Eye (tissue), 1 donor: ENCODE measurements at regions not wholly inside any gene's neighbourhood (a gene's known extent, or its start where the extent isn't known, plus 50 kb on each side); places are given as distances from the start of the nearest gene placed in this dataset.
"Not testable (repeated sequence)": the region's sequence is repeated elsewhere in the genome, so short reads cannot be mapped to it uniquely, and the experiment has no call there.

Experiments used
- DNase-seq: peaks from one replicate; pipeline ENCODE4 v3.0.0-alpha.2; 2015

DNA sequence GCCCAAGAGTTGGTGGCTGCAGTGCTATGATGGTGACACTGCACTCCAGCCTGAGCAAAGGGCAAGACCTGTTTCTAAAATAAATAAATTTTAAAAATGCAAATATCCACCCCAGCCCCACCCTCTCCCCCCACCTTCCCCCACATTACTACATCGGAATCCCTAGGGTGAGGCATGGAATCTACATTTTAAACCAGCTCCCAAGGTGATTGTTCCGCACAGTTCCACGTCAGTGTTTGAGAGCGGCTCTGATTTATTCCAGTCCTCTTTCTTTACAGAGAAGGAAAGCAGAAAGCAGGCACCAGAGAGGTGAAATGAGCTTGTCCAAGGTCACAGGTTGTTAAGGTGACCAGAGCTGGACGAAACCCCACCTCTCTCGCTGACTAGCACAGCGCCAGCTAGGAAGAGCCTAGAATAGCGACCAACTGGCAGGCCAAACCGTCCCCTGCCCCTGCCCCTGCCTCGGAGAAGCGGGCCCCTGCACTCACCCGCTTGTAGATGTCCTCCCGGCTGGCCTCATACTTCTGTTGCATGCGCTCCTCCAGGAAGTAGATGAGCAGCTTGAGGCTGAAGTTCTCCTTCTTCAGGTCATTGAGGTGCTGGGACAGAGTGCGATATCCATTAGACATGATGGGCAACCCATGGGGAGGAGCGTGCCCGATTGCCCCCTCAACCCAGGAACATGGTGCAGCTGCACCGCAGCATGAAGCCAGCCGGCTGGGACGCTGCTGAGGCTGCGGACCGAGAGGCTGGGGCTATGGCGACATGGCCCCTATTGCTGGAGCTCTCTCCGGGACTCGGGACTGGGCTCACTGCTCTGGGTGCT, 103.7 kb upstream of the NBPF26 start:
- DNase-seq: not testable (repeated sequence)

GRCh38 chr1:120620693-120620969, 103.1 kb upstream of the NBPF26 start:
- not testable (repeated sequence) for DNase-seq

DNA sequence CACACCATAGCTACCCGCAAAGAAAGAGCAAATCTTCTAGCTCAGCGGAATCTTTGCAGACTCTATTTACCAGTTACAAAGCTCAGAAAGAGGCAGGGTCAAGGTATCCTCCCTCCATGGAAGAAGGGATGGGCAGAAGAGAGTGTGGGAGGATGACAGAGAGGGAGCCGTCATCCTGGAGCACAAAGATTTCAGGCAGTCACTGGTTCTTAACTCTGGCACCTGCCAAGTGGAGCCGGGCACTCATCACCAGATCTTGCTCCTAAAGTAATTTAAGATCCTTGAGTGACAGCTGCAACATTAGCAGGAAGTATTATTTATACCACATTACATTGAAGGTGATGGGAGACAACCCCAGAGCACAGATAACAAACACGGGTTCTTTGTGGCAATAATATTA, 102.5 kb upstream of the NBPF26 start:
- DNase-seq: not testable (repeated sequence)

DNA sequence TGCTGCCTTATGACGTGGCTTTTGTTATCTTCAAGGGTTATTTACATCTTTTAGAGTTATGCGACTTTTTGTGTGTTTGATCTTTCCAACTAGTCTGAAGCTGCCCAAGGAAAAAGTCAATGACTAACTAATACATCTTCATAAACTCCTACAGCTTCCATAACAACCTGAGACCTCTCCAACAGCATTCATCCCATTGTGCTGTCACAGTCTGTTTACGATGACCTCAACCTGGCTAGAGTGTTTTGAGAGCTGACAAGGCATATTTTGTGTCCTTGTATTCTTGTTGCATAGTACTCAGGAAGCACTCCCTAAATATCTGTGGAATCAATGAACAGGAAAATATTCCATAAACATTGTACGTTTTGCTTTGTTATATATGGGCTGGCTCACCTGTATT, 100.2 kb upstream of the NBPF26 start:
- DNase-seq: not testable (repeated sequence)

- DNase-seq: not testable (repeated sequence)
Measured at GRCh38 chr1:120624565-120625064, 99.1 kb upstream of the NBPF26 start.

DNA sequence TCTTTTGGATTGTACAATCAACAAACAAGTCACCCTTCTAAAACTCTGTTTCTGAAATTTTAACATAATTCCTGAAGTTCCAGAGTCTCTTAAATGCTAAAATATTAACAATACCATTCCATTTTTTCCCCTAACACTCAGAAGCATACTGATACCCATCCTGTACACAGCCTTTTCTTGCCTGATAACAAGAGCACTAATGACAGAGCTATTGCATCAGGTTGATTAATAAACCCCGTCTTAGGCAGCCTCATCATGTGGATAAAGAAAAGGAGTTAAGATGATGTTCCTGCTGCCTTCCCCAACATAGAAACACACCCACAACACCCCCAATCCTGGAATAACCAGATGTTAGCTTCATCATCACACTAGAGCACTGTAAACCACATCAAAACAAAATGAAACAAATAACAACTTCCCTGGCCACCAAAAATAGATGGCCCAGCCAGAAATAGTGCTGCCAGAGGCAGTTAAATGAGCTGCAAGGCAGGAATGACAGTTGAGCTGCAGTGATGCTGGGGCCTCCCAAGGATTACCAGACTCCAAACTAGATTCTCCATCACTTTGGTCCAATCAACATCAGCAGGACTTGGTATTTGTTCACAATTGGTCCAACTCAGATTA, 93.8 kb upstream of the NBPF26 start:
- DNase-seq: not testable (repeated sequence)

DNA sequence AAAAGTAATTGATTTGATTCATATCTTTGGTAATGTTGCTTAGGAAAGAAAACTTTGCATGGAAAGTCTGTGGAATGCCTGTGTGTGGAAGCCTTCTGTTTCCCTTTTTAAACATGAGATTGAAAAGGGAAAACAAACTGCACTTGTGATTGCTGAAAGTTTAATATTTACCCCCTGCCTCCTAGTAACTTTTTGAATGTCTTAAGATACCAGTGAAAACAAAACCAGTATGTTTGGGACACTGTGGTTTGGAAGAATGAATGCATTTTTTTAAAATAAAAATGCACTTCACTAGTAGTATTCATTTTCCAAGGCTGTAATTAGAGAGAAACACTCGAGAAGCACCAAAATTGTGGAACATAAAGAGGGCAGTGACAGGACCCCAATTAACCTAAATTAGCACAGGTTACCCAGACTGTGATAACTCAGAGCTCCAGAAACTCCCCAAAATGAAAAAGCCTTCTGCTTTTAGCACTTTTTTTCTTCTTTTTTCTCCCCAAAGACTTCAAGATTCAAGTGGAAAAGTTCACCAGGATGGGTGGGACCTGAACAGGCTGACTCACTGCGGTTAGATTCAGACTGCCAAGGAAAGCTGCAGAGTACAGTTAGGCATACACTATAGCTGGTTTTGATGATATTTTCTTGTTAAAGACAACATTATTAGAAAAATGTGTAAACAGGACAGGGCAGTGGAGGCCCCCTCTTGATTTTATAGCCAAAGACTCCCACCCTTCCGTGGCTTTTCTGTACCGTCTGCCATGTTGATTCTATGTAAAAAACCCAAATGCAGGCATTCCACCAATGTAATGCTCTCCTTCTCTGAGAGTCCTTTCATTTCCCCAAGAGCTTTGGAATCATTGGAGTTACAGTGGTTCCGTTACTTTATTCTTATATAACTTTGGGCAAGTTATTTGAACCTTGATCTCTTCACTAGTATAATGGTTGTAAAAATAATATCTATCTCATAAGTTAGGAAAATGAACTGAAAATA, 88.6 kb upstream of the NBPF26 start:
- not testable (repeated sequence) for DNase-seq

GRCh38 chr1:120640261-120641013, 83.3 kb upstream of the NBPF26 start:
- not testable (repeated sequence) for DNase-seq

DNA sequence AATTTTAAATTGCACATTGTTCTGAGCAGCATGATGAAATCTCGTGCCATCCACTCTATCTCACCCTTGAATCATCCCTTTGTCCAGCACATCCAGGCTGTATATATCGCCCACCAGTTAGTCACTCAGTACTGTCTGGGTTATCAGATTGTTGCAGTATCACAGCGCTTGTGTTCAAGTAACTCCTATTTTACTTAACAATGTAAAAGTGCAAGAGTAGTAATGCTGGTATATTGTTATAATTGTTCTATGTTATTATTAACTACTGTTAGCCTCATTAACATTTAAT, 82.8 kb upstream of the NBPF26 start:
- DNase-seq: not testable (repeated sequence)

GRCh38 chr1:120647182-120647581, 76.6 kb upstream of the NBPF26 start:
- DNase-seq: not testable (repeated sequence)

DNA sequence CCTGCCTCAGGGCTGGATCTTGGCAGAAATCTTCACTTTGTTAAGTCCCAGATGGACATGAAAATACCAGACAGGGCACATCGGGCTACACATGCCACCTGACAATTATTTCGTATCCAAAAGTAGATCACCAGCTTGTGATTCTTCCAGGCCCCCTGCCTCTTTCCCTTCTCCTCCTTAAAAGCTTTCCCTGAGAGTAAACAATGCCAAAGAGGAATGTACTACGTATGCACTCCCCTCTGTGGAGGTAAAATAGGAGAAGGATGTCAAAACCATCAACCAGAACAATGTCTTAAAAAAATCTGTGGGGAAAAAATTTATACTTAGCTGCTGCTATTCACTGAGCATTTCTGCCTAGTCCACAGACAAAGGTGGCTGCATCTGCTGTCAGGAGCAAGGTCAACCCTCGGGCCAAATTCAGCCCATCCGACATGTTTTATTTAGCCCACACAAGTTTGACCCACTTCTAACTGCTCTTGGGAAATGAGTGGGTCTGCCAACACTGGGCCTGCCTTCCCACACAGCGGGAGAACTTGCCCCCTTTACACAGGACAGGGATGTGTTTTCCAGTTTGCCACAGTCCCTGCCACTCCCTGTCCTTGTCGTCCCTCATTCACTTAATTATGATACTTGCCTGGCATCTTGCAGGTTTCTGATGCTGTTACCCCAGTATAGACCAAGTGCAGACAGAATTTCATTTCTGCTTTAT, 74.7 kb upstream of the NBPF26 start:
- not testable (repeated sequence) for DNase-seq

- not testable (repeated sequence) for DNase-seq
Measured at GRCh38 chr1:120649730-120650129, 74.0 kb upstream of the NBPF26 start.

DNA sequence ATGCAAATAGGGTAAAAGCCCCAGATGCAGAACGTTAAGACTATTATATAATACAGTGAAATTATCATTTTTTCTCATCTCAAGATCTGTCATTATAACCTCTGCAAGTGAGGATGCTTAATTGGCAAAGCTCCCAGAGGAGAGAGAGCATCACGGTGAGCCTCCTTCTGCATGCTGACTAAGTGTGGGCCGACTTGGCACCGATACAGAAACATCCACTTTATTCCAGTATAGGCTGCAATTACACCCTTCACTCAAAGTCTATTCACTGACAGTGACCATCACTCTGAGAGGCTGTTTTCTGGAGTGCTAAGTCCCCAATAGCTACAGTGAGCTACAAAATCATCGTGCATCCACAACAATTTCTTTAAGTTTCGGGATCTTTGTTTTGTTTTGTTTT, 69.6 kb upstream of the NBPF26 start:
- not testable (repeated sequence) for DNase-seq

DNA sequence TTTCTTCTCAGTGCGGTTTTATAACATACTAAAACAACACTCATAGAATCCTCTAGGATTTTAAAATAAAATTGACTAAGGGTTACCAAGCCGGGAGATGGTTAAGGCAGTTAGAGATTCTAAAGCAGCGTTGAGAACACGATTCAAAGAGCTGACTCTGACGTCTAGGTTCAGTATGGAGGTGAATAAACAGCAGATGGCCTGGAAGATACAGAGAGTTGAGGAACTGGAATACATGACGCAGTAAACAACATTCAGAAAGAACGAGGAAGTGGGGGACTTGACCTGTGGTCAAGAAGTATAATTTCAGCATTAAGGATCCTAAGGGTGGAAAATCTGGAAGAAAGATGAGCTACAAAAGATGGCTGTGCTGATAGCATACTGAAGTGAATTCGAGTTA, 68.4 kb upstream of the NBPF26 start:
- not testable (repeated sequence) for DNase-seq

GRCh38 chr1:120656116-120656515, 67.6 kb upstream of the NBPF26 start:
- DNase-seq: not testable (repeated sequence)

DNA sequence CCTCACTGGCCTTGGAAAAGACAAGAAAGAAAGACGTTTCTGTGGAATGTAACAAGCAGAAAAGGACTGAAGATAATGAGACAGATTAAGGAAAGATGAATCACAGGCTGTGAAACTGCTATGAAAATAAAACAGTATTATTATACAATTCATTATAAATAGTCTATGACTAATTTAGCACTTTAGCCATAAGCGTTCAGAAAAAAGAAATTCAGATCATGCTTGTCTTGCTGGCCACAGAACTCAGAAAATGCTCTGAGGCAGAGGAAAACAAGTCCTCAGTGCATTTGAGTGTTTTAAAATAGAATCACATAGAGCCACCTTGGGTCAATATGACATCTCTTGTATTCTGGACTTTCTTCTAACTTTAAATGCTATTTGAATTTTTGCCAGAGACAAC, 65.9 kb upstream of the NBPF26 start:
- DNase-seq: not testable (repeated sequence)

DNA sequence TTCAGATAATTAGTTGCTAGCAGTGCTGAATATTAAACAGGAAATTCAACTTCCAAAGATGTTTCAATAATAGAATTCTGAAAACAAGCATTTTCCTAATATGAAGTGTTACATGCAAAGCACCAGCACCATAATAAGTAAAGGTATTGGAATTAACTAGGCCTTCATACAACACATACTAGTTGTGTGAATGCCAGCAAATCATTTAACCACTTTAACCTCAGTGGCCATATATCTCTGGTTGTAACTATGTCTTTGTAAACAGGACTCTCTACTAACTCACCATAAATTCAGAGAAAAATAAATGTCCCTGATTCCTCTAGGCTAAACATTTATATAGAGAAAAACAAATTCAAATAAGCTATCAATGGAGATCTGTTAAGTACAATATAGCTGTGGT, 65.1 kb upstream of the NBPF26 start:
- DNase-seq: not testable (repeated sequence)

DNA sequence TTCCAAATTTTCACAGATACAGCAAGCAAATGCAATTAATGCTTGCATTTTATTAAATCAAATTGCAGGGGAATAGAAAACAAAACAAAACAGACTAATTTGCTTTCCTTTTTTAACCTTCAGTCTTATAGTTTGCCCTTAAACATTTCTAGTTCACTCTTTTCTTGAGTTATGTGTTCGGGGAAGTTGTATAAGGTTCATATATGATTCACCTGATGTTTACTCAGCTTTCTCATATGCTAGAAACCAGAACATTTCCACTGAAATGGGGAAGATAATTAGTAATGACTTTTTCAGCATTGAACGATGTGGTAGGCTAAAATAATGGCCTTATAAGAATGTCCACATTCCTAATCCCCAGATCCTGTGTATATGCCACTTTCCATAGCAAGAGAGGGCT, 64.6 kb upstream of the NBPF26 start:
- not testable (repeated sequence) for DNase-seq

GRCh38 chr1:120664376-120665249, 59.1 kb upstream of the NBPF26 start:
- DNase-seq: not testable (repeated sequence)

DNA sequence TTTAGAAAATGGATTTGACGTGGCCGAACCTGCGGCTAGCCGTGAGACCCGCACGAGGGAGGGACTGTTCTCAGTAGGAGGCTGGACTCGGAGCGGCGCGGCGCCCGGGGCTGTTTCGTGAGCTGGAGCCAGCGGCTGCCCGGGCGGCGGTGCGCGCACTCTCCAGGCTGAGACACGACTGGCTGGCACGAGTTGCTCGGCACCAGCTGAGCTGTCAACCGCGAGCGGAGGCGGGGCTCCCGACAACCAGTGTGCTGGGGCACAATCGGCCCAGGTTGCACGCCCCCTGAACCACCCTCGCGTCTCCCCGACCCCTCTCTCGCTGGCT, 58.5 kb upstream of the NBPF26 start:
- not testable (repeated sequence) for DNase-seq

DNA sequence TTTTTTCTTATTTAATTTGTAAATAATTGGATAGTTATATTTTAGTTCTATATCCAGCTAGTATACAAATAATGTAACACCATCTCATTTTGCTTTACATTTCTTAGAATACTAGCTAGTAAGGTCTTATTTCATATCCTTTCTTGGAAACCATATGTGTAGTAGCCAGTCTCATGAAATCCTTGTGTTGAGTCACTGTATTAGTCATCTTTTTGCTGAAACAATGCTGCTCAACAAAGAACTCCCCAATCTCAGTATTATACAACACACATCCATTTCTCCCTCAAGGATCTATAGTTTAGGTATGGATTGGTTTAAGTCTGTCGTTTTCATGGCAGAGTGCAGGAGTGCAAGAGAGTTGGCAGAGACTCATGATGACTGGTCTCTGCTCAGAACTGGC, 55.6 kb upstream of the NBPF26 start:
- DNase-seq: not testable (repeated sequence)
